T-helper 2 cell (primary cell): ENCODE measurements at regions not wholly inside any gene's neighbourhood (a gene's known extent, or its start where the extent isn't known, plus 50 kb on each side); places are given as distances from the start of the nearest gene placed in this dataset.

ENCODE experiments used
- DNase-seq, 5 experiments: peaks; one replicate each; pipeline versions ENCODE4 v3.0.0 to v3.0.0-alpha.2; 2012 to 2022

DNA sequence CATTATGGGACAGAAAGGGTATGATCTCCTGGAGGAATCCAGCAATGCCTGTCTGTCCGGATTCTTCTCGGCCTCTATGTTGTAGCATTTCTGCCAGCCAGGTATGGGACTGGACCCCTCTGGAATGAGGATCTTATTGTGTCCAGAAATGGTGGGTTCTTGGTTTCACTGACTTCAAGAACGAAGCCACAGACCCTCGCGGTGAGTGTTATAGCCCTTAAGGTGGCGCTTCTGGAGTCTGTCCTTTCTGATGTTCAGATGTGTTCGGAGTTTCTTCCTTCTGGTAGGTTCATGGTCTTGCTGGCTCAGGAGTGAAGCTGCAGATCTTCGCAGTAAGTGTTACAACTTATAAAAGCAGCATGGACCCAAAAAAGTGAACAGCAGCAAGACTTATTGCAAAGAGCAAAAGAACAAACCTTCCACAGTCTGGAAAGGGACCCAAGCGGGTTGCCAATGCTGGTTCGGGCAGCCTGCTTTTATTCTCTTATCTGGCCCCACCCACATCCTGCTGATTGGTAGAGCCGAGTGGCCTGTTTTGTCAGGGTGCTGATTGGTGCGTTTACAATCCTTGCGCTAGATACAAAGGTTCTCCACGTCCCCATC lies 62.3 kb upstream of the IER3 start:
- no peak for DNase-seq

DNA sequence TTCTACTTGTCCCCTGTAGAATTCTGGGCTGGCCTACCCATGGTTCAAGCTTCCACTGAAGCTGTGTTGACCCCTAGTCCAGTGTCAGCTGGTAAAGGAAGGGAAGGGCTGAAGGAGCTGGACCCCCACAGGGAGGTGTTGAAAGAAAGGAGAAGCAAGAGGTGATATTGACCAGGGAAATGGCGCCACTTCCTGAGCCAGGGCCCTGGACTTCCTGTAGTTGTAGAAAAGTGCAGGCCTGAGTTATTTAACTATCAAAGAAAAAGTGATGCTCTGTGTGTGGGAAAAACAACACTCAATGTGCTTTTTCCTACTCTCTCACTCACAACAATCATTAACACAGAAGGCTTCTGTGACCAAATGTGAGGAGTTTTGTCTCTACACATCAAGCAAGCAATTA lies 60.0 kb upstream of the IER3 start:
- DNase-seq: no peak

DNA sequence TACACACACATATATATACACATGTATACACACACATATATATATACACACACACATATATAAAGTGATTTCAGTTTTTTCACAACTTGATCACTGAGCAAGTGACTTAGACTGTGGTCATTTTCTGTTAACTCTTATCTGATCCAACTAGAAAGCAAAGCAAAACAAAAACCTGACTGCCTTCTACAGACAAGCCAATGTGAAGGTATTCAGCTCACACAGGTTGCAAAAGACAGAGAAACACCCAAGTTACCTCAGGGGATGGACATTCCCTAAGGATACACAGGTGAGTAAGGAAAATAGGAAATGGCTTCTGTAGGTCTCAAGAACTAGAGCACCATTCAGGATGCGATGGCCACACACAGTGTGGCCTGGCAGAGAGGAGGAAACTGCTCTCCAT lies 58.4 kb upstream of the IER3 start:
- peak in 1 of 5 experiments; percentile 57 for DNase-seq

DNA sequence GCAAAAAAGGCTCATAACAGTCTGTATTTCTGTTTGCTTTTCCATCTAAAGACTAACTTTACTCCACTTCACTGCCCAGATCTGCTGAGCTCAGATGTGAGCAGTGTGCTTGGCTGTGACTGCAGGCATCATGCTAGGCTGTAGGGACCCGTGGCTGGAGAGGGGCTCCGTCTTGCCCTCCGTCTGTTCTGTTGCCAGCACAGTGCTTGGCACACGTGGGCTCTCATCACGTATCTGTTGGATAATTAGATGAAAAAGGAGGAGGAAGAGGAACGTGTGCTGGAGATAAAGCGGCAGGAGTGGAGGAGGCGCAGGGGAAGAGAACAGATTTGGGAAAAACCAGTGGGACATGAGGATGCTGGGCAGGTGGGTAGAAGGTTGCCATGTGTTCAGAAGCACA lies 57.6 kb upstream of the IER3 start:
- DNase-seq: no peak

DNA sequence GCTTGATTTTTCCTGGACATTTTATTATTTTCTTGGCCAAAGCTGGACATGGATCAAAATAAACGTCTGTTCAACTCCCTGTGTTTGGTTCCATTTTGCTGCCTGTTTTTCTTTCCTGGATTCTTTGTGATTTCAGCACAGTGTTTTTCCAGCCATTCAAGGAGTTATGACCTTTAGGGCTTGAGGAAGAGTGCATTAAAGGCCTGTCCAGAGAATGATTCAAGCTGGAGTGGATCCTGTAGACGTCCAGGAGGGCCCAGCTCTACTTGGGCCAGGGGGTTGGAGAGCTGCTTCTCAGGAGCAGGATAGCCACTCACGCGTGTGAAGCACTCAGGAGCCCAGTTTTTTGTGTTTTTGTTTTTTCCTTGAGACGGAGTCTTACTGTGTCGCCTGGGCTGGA lies 56.5 kb upstream of the IER3 start:
- no peak for DNase-seq

DNA sequence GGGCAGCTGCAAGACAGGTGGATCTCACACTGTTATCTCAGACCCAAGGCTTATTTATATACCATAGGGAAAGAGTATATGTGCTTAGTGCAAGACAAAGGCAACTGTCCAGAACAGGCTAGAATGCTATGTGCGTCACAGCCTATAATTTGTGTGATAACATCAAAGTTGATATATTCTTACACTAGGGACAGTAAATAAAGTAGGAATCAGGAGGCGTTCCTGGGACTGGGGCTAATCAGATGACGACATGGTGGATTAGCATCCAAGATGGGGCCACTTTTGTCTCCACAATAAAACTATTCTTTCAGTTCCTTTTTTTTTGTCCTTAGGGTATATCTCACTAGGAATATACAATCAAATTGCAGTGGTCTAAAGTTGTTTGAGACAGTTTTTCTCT lies 54.9 kb upstream of the IER3 start:
- no peak for DNase-seq

DNA sequence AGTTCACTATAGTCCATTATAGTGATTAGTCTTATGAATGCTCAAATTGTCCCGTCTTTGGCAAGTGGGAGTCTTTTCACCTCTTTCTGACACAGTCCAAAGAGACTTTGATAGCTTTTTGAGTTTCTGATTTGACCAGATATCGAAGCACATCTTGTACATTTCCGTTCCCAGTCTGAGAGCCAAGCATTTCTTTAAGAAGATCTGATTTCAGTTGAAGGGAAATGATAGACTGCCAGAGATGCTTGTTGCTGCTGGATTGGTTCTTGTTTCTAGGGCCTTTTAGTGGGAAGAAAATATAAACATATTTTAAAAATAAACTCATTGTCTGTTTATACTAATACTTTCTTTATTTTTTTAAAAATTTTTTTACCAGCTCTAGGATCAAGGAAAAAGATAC lies 54.1 kb upstream of the IER3 start:
- no peak for DNase-seq

DNA sequence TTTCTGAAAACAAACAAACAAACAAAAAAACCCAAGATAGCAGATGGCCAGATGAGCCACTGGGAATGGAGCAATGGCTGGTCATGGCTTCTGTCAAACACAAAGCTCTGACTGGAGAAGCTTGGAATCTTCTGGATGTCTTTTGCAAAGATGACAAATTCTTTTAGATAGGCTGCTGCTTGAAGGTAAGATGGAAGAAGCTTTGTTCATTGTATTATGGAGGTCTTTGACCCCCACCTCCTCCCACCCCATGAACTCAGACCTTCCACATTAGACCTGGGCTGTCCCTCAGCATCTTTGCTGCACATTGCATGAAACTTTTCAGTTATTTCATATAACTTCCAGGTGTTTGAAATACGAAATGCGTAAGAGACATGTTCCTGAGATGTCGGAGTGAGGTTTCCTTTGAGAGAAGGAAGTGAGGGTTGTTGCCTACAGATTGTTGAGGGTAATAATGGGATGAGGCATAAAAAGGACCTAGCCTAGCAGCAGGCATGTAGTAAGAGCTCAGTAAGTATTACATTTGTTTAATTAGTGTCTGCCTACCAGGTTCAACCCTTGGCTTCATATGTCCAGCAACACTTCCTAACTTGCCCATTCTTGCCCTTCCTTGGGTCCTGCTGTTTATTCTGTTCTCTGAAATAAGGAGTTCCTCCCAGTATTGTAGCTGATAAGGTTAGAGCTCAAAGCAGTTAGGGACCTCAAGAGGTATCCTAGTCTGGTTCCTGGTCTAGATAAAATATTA lies 51.4 kb upstream of the IER3 start:
- DNase-seq: no peak
